HG03103 (cell line): ENCODE measurements at regions not wholly inside any gene's neighbourhood (a gene's known extent, or its start where the extent isn't known, plus 50 kb on each side); places are given as distances from the start of the nearest gene placed in this dataset.
"Not testable (repeated sequence)": the region's sequence is repeated elsewhere in the genome, so short reads cannot be mapped to it uniquely, and the experiment has no call there.

Source experiments
- ATAC-seq: cut with Tn5 transposase; IDR thresholded peaks from one replicate; pipeline ENCODE4 v1.9.1; 2021; ENCODE audit warnings: low read depth; ENCODE audit not compliant: unreplicated experiment

DNA sequence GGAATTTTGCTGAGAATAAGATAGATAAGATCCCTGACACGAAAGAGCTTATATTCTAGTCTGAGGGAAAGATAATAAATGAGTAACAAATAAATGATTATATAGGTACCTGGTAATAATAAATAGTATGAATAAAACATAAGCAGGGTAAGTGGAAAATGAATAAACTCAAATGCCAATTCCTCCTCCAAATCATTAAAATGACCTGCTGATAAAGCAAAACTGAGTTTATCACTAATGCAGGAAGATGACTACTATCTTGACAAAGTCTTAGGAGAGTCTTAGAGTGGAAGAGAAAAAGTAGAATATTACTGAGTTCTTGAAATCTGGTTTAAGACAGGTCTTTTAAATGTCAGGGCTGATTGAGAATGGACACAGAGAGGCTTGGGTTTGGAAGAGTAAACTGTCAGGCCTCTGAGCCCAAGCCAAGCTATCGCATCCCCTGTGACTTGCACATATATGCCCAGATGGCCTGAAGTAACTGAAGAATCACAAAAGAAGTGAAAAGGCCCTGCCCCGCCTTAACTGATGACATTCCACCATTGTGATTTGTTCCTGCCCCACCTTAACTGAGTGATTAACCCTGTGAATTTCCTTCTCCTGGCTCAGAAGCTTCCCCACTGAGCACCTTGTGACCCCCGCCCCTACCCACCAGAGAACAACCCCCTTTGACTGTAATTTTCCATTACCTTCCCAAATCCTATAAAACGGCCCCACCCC lies 637.8 kb downstream of the UTRN start:
- not testable (repeated sequence) for ATAC-seq

DNA sequence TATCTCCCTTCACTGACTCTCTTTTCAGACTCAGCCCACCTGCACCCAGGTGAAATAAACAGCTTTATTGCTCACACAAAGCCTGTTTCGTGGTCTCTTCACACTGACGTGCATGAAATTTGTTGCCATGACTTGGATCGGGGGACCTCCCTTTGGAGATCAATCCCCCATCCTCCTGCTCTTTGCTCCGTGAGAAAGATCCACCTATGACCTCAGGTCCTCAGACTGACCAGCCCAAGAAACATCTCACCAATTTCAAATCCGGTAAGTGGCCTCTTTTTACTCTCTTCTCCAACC lies 638.3 kb downstream of the UTRN start:
- not testable (repeated sequence) for ATAC-seq

DNA sequence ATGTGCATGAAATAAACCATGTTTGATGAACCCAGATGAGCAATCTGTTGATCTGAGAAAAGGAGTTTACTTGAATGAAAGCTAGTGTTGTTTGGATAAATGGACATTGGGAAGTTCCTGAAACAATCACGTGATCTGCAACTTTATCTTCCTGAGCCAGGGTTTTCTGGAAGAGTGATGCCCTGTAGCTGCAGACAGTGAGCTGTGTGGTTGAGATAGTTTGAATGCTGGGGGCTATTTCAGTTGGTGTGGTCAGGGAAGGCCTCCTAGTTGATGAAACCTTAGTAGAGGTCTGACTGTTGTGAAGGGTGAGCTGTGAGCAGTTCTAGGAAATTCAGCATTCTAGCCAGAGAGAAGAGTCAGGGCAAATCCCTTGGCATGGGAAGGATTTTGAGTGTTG lies 643.7 kb downstream of the UTRN start:
- no peak for ATAC-seq

DNA sequence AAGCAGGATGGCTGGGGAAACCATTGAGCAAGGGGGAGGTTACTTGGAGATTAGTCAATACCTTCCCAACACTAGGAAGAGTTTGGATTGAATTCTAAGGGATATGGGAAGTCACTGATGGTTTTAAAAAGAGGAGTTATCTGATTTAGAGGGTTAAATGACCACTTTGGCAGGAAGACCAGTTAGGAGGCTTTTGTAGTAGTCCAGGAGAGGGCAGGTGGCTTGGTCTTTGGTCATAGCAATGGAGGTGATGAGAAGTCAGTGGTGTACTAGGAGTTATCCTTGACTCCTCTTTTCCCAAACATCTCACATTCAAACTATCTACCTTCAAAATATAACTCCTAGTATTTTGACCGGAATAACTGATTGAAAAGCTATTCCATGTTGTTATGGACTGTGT lies 644.1 kb downstream of the UTRN start:
- no peak for ATAC-seq

DNA sequence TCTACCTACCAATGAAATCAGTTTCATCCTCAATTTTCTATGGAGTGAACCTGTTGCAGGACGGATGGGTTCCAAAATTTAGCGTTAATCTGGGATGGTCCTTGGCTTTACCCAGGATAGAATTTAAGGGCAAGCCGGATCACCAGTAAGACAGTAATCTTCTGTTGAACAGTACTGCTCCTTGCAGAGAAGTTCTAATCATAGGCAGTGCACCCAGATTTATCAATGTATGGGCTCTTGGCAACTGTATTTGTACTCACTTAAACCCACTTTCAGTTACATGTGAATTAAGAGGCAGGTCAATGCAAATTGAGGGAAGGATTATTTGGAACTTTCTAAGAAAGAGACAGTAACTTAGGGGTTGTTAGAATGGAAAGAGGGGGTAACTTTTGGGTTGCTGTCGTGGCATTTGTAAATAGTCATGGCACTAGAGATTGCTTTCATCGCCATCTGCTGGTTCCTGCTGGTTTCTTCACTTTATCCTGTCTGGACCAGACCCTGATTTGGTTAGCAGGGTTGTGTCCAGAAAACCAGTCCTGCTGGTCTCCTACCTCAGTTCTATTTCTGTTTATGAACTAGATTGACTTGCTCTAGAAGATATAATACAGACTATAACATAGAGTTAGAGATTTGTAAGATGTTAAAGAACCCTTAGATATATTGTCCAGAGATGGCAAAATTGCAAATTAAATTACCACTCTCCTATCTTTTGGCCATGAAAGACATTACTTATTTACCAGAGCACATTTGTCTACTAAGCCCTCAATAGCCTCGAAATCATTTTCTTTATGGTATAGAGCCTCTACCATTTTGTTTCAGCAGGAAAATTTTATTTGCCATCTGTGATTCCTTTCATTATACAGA lies 646.3 kb downstream of the UTRN start:
- ATAC-seq, result no peak

DNA sequence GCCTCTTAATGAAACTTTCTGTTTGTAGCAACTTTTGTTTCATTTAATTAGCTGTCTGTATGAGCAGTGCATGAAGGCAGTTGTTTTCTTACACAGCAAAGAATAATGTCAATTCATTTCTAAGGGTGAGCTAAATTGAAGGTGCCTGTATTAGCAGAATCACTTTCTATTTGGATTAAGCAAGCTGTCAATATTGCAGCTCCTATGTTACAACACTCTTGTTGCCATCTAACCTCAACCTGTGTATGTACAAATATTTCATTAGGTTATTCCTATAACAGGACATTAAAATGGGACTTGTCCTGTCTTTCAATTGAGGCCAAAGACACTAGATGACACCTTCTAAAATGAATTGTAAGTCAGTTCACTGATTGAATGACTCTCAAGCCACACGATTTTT lies 647.5 kb downstream of the UTRN start:
- ATAC-seq, result no peak

DNA sequence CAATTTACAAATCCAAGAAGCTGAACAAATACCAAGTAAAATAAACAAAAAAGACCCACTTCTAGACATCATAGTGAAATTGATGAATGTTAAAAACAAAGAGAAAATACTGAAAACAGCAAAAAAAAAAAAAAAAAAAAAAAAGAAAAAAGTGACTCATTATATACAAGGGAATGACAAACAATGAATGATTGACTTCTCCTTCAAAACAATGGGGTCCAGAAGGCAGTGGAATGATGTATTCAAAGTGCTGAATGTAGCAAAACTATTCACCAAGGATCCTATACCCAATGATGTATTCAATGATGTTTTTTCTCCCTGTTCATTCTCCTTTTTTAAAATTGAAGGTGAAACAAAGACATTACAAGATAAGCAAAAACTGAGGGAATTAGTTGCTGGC lies 650.0 kb downstream of the UTRN start:
- ATAC-seq, result no peak

DNA sequence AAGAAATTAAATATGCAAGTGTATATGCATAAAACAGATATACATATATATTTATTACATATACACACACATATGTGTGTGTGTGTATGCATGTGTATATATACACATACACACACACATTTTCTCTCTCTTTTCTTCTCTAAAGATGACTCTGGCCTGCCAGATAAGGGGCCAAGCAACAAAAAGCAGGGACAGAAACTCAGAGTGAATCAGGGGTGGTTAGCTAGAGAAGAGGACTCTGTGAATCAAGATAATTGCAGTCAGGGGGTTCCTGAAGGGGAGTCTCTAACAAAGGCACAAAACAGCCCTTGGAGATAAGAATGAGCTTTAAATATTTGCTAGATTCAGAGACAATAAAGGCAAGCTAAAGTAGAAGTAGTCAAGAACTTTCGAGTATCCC lies 650.5 kb downstream of the UTRN start:
- no peak for ATAC-seq

DNA sequence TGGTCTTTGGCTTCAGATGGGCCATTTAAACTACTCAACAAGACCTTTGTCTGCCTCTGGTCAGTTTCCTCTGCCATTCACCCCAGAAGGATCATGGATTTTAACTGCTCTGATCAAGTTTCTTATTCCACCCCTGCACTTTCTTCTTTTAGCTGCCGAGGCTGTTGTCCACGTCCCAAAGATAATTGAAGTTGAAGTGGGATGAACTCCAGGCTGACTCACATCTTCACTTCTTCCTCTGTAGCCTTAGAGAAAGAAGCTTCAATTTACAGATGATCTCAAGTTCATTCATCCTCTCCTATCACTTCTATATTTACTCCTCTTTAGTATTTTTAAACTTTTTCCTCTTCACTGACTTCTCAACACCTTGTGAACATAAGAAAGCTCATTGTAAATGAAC lies 651.6 kb downstream of the UTRN start:
- no peak for ATAC-seq

DNA sequence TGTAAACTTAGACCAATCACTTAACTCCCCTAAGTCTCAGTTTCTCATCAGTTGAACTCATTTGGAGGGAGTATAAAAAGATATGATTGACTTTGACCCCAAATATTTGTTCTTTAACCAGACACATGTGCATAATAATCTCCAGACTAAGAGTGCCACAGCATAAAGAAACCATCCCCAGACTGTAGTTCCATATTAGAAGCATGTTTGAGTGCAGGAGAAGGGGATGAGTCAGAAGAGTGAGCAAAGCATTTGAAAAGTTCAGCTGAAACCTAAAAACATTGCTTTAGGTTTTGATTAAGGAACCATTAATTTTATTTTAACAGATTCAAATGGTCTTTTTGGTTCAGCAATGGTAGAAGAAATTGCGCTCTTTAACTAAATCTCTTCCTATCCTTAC lies 654.8 kb downstream of the UTRN start:
- no peak for ATAC-seq

DNA sequence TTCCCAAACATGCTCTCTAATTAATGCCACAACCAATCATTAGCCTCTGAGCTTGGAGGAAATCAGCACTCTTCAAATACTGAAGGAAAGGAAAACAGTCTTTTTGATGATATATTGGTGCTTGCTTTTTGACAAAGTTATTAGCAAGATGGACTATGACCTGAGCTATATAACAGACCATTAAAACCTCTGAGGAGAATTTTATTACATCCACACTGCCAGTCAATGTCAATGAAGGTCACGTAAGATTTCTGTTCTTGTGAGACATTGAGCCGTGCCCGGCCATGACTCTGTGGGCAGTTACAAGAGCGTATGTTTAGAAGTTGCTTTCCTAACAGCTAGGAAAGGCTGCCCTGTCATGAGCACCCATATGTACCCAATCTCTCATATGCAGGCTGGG lies 659.0 kb downstream of the UTRN start:
- no peak for ATAC-seq

DNA sequence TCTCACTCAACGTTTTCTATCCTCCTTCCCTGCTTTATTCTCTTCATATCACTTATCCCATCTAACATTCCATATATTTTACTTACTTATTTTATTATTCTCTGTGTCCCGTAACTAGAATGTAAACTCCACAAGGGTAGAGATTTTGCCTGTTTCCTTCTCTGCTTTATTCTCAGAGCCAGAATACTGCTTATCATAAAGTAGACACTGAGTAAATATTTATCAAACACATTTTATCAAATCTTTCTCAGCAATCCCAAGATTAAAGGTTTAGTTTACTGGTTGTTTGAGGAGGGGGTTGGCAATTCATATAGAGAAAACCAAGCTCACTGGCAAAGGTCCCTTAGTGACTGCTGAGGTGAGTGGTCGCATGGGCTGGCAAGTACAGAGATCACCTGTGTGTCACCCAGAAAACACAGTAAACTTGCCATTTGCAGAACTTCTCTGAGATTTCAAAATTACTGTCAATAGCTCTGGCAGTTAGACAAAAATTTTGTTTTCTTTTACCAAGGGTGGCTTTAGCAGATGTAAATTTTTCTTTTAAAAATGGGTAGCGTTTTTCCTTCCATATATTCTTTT lies 662.4 kb downstream of the UTRN start:
- ATAC-seq, result no peak

DNA sequence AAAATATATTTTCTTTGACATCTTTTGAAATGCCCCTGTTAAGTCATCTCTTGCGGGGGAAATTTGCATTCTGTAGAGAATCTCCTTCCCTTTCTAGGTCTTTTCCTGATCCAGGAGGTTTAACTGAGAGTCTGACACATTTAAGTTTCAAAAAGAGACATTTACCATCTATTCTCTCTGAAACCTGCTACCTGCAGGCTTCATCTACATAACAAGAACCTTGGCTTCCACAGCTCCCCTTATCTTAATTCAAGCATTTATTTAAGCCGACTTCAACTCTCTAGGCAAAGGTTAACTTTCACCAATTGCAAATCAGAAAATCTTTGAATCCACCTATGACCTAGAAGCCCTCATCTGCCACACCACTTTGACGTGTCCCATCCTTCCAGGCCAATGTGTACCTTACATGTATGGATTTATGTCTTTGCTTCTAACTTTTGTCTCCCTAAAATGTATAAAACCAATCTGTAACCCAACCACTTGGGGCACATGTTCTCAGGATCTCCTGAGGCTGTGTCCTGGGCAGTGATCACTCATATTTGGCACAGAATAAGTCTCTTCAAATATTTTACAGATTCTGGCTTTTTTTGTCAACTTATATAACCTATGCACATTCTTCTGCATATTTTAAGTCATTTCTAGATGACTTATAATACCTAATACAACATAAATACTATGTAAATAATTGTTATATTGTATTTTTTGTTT lies 666.7 kb downstream of the UTRN start:
- no peak for ATAC-seq

DNA sequence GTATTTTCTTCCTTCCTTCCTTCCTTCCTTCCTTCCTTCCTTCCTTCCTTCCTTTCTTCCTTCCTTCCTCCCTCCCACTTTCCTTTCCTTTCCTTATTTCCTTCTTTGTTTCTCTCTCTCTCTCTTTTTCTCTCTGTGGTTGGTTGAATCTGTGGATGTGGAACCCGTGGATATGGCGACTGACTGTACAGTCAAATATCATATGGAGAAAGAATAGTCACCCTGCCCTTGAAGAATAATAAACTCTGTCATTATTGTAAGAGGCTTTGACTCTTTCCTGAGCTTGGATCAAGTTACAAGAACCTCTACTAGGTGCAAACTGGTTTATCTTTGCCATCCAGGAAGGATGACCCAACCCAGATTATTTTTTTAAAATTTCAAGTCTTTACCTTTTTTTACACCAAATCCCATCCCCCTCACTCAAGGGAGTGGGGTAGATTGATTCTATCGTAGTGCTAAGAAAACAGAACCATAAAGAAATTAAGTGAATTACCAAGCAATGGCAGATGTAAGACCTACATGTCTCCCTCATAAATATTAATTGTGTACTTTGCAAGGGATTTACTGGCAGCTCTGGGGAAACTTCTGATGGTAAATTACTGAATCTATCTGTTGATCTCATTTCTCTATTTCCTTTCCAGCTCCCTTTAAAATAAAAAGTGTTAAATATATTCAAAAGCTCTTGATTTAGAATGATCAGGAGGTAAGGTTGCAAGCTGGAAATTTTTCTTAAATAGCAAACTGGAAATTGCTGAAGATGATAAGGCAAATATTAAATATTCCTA lies 667.5 kb downstream of the UTRN start:
- ATAC-seq, result no peak

DNA sequence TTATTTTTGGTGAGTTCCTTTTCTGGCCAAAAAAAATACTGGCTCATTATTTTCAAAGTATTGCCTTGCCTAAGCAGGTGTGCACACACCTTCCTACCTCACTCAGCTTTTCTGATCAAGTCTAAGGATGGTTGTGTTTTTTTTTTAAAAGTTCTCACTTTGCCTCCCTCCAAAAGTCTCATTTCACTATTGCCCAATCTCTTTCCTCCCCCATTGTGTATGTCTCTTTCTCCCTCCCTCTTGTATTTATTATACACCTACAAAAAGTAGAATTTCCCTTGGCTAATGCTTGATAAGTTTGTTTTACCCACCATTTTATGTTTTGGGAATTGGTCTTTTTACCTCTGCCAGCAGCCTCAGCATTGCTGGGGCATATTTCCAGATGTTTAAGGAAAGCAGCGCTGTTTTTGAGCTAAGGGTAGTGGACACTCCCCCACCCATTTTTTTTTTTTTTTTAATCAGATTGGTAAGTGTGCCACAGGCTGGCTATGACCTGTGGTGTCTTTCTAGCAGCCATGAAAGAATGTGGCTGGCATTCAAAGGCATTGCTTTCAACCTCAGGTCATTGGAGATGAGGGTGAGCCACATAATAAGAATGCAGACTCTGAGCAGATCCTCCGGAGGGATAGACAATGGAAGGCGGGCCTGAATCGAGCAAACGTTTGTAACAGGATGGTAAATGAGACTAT lies 668.6 kb downstream of the UTRN start:
- ATAC-seq, result no peak

DNA sequence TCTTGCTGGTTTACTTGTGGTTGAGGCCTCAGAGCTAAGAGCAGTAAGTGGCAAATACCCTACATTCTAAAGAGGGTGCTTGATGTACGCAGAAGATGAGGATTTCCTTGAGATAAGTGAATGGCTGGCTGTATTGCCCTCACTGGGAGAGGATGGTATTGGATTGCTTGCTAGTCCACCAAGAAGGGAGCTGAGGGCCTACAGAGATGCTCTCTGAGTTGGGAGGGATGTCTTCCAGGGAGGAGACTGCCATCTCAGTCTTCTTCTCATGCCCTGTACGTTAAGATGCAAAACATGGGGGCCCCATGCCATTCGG lies 669.1 kb downstream of the UTRN start:
- no peak for ATAC-seq

DNA sequence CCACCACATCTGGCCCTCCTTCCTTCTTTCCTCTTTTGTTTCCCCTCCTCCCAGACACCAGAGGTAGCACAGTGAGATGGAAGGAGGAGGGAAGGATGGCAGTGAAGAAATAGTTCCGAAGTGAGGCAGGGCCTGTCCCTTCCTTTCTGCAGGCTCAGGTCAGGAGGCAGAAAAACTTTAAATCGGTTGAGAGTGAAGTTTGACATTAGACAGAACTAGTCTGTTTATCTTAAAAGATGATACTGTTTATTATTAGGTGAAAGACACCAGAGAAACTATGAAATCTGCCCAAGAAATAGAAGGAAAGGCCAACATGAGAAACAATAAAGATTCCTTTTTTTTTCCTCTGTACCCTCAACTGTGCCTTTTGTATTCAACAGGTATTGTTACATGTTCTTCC lies 670.3 kb downstream of the UTRN start:
- ATAC-seq, result no peak

DNA sequence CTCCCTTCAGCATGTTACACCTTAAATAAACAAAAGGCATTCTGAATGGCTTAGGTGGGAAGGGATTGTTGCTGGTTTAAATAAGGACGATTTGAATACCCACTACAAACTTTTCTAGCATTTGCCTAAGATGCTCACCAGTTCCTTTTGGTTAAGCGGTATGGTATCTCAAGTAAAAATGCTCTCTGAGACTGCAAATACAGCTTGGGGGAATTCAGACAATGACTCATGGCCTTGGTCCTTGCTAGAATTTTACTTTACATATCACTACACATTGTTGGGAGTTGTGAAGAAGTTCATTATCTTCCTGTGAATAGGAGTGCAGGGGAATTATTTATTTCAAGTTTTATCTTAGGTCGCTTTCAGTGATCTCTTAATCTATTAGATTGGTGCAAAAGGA lies 670.7 kb downstream of the UTRN start:
- no peak for ATAC-seq

DNA sequence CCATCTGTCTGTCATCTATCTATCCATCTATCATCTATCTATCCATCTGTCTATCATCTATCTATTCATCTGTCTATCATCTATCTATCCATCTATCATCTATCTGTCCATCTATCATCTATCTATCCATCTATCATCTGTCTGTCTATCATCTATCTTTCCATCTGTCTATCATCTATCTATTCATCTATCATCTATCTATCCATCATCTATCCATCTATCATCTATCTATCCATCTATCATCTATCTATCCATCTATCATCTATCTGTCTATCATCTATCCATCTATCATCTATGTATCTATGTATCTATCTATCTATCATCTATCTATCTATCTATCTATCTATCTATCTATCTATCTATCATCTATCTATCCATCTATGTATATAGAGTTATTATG lies 671.6 kb downstream of the UTRN start:
- ATAC-seq, result not testable (repeated sequence)

DNA sequence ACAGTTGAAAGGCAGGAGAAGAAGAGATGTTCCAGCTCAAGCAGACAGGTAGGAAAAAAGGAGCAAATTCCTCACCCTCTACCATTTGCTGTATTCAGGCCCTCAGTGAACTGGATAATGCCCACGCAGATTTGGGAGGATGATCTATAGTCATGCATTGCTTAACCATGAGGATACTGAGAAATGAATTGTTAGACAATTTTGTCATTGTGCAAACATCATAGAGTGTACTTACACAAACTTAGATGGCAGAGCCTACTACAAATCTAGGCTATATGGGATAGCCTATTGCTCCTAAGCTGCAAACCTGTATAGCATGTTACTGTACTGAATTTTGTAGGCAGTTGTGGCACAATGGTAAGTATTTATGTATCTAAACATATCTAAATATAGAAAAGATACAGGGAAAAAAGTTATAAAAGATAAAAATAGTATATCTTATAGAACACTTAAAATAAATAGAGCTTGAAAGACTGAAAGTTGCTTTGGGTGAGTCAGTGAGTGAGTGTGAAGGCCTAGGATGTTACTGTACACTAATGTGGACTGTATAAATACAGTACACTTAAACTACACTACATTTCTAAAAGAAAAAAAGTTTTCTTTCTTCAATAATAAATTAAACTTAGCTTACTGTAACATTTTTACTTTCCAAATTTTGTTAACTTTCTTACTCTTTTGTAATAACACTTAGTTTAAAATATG lies 672.3 kb downstream of the UTRN start:
- no peak for ATAC-seq
